ENCODE measurements at regions not wholly inside any gene's neighbourhood (a gene's known extent, or its start where the extent isn't known, plus 50 kb on each side); places are given as distances from the start of the nearest gene placed in this dataset.

GRCh38 chr5:38739011-38739704 is 106.7 kb upstream of the OSMR start:
- TF ChIP-seq CTCF (IDR thresholded peaks at IDR 0.05) = no peak
- no peak for TF ChIP-seq POLR2A (IDR thresholded peaks at IDR 0.05)
